HCEC 1CT (cell line): ENCODE measurements at regions not wholly inside any gene's neighbourhood (a gene's known extent, or its start where the extent isn't known, plus 50 kb on each side); places are given as distances from the start of the nearest gene placed in this dataset.

ENCODE experiments used
- DNase-seq: peaks from one replicate; pipeline ENCODE4 v3.0.0-alpha.2; 2017

DNA sequence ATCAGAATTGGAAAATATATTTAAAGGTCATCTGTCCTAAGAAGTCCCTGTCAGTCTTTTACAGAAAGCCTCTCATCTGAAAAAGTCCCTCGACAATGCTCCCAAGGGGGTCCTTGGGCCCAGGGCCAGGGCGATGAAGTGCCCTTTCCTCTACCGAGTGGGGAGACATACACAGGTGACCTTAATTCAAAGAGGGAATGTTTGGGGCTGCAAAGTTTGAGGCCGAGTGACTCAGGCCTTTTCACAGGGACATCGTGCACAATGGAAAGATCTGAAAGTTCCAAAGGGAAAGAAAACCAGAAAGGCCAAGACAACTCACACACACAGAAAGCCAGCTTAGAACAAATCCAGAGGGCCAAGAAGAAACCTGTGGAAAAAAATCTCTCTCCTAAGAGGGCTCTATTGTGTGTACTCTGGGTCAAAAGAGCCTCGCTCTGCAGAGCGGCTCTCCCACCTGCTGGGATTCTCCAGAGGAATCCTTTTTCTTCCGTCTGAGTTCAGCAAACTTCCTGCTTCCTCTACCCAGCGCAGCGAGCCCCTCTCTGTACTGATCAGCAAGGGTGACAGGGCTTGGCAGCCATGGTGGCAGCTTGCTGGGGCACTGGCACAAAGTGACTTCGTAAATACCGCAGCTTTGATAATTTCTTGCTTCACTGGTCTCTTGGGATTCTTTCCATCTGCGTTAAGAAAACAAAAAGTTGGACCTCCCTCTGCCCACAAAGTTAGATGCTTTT lies 259.1 kb downstream of the OPA1 start:
- DNase-seq, result no peak

DNA sequence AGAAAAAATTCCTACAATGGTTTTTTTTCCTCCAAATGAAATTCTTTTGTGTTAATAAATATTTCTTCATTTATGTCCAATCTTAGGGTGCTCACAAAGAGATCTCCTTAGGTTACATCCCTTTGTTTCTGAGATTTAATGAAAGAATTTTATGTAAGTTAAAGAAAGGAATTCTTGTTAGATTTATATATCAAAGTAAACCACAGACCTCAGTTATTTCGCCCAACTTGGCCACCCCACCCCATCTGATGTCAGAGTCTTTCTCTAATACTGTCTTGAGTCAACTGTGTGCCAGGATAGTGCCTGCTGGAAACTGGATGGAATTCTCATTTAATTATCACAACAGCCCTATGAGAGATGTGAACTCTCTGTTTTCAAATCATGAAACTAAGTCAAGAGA lies 259.9 kb downstream of the OPA1 start:
- no peak for DNase-seq

DNA sequence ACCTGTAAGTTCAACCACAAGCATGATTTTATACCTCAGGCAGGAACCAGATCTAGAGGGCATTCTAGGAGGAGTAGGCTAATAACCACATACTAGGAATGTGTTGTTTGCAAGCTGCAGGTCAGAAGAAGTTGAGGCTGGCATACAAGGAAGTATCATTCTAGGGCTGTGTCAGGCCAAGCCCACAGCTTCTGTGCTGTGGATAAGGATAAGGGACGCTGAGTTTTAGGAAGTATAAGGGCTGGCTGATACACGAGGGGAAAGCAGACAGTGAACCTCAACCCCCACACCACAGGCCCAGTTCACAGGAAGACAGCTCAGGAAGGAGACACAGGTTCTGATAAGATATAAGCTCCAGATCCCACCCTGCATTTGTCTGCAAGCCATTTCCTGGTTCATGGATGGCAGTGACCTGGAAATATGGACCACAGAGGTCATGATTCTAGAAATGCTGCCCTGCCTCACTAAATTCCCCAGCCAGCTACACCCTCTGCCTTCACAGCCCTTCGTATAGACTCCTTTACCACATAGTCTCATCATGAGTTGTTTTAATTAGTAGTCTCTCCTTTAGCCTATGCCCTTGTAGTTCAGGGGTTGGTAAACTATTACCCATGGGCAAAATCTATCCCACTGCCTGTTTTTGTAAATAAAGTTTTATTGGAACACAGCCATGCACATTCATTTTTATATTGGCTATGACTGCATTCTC lies 260.7 kb downstream of the OPA1 start:
- no peak for DNase-seq

DNA sequence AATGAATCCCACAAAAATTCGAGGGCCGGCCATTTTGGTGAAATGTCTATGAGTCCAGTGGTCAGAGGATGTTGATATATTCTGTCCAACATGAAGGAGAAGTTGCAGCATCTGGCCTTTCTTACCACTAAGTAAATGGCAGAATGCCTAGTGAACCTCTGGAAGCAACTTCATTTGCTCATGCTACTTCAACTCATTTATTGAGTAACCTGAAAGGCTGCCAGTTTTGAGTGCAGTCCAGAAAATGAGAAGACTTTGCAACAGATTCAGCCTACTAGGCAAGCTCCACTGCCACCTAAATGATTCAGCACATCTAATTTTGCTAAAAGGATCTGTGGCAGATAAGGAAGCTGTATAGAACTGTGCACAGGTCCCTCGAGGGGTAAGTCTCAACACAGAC lies 265.0 kb downstream of the OPA1 start:
- DNase-seq, result peak; percentile 70

DNA sequence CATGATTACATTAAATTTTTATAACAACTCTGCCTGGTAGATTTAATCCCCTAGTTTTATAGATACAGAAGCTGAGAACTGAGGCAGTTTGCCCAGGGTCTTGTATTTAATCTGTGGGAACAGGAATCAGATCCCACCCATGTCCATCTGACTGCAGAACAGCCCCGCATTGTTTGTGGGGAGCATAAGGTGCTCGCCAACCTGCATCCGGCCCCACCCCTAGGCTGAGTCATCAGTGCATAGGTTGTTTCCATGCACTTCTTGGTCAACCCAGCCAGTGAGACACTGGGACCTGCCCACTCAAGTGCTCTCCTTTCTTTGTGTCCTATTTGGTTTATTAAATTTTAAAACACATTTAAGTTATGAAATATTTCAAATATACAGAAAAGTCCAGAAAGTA lies 266.2 kb downstream of the OPA1 start:
- DNase-seq, result no peak

DNA sequence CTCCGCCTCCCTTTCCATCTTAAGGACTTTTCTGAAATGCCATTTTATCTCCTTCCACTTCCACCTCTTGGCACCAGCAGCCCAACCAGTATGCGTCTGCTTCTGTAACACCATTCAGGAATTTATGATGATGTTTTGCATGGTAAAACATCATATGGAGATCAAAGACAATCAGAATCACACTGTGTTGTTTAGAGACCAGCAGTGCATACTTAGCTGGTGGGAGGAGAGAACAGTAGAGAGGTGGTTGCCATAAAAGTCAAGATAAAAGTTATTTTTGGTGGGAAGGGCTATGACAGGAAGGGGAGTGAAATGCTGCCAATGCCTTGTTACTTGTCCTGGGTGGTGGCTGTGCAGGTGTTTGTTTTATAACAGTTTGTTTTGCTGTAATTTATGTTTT lies 268.0 kb downstream of the OPA1 start:
- DNase-seq, result no peak

DNA sequence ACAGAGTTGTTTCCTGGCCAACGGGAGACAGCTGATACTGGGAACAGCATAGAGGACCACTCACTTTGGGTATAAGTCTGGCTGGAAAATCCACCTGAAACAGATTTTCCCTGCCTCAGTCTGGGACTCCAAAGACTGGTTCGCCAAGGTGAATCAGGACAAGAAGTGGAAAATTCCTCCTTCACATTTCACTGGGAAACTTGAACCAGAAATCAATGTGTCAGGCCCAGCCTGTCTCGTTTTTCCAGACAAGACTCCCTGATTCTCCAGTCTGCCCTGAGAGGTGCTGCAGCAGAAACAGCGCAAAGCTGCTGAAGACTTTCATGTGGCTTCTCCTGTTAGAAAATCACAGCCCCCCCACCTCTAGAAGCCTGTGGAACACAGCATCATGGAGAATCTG lies 269.8 kb downstream of the OPA1 start:
- no peak for DNase-seq

DNA sequence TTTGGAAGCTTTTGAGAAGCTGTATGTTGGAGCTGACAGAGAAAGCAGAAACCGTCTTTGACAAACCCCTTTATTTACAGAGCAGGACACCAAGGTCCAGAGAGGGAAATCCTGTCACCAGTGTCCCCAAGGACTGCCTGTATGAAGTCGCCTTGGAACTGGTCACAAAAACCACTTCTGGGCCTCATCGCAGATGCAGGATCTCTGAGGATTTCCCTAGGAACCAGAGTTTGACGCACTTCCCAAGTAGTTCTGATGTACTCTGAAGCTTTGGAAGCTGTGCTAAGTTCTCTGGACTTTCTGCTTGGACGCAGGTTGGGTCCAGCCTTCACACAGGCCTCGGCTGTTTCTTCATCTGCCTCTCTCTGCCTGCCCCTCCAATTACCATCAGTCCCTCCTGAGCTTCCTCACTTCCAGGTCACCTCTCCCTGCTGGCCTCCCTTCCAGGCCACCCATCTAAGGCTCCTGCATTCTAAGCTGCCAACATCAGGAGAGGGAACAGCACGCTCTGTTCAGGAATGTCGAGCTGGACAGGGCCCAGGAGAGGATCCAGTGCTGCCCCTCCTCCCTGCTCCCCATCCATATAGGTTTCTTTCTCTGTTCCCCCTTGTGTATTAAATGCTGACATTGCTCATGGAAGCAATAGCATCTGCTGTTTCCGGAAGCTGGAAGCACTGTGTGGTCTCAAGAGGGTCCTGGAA lies 270.8 kb downstream of the OPA1 start:
- no peak for DNase-seq

DNA sequence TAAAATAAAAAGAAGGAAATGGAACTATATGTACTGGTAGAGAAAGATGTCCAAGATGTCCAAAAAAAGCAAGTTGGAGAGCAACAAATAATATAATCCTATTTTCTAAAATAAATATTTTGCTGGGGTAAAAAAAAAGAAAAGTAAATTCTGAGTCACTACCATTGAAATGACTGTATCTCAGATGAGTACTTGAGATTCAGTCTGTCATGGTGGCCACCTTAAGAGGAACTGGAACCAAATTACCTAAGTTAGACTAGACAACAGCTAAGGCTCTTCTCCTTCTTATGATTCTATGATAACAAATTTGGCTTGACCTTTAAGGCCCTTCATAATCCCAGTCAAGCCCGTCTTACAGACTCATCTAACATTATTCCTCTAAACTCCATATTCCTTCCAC lies 270.6 kb upstream of the HES1 start:
- DNase-seq, result no peak

DNA sequence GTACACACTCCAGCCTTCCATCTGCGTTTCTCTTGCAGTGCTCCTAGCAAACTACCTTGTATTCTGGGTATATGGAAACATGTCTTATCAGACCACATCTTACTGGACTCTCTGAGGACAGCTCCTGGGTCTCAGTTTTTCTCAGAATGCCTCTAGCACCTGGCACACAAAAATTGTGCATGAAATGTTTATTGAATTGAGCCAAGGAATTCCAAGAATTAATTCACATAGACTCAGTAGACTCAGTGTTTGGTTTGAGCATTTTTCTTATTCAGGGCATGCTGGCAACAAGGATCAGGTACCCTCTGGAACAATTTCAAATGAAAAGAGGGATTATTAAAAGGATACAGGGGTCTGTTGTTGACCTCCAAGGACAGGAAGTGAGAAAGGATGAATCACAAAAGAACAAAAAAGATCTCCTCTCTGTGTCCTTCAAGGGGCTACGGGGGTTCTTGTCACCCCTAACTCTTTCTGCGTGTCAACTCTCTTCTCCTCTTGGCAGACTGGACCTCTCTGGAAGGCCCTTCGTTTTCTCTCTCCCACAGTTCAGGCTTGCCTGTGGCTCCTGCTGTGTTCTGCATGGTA lies 270.0 kb upstream of the HES1 start:
- no peak for DNase-seq

DNA sequence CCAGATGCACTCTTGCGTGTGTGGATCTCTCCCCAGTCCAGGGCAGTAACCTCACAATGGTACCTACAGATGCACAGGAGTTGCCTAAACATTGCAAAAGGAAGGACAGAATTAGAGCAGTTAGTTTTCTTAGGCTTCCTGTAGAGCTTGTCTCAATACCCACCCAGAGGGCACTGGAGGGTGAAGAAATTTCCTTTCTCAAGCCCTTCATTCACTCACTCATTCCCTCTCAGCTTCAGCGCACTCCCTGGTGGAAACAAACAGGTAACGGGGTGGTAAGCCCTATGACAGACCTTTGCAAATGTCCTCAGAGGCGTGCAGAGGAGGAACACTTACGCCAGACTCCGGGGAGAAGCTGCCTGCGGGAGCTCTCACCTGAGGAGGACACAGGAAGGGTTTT lies 267.4 kb upstream of the HES1 start:
- DNase-seq, result no peak

DNA sequence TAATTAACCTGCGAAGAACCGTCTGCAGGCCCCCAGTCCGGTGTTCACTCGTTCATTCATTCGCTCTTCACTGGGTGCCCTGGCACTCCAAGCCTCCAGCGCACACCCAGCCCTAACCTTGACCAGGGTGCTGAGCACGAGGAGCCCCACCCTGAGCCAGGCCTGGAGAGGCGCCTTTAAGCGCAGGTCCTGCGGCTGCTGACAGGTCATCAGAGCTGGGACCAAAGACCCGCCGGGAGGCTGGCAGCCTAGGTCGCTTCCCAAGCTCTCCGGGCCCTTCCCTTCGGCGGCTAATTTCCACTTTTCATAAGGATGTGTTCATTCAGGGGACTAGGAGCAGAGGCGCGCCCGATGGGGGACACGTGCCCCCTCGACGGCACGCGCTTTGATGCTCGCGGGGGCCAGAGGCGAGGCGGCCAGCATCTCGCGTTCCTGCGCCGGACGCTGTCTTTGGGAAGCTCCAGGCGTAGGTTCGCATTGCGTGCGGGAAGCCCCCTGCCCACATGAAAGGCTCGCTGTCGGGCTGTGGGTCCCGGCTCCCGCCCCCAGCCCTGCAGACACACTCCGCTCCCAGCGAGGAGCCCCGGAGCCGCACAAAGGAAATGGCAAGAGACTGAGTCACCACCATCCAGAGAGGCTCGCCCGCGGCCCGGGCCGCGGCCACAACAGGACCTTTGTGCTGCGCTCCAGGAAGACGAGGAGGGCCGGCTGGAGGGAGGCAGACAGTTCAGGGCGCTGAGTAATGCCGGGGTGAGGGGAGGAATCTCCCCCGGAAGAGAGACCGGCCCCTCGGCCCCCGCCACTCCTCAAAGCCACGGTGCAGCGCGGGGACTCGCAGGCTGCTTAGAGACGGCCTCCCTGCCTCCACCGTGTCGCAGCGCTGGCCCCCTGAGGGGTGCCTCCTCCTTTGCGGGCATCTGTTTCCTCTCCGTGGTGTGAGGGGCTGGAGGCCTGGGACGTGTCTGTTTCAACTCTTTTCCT lies 266.4 kb upstream of the HES1 start:
- DNase-seq, result peak; percentile 95

DNA sequence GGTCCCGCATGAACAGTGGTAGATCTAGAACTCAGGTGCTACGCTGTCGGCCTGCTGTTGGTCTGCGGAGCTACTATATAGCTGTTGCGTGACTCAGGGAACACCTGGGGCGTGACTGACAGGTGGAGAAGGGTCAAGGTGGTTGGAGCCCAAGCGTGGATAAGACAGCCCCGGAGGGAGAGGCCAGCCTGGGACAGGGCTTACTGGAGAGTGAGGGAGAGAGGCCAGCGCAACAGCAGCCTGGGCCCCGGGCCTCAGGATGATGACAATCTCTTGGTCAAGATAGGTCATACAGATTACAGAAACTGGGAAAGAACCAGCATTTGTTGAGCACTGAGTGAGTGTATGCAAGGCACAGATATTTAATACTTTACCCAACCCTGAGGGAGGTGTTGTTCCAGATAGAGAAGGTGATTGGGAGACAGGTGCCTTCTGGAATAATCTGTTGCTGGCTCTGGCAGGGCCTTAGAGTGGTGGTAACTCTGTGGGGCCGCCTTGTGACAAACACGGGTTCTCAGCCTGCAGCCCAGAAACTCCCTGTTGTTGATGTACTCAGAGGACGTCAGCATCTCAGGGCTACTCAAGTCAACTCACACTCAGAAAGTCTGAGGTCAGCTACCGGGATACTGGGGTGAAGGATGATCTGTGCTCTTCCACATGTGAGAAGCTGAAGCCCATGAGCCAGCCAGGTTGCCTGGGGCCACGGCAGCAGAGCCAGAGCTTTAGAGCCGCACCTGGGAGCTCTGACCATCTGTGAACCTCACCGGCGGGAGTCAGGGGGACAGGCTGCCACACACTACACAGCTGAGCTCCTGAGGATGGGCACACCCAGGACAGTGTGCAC lies 265.4 kb upstream of the HES1 start:
- DNase-seq, result no peak

DNA sequence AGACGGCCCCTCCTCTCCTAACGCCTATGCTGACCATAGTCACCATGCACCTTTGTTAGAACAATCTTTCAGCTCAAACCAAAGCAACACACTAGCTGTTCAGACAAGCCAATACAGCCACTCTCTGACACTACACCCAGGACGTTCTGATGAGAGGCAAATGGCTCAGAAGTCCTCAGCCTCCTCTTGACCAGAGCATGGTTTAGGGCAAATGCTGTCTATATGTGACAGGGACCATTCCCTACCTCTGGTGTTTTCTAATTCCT lies 264.8 kb upstream of the HES1 start:
- DNase-seq, result no peak

DNA sequence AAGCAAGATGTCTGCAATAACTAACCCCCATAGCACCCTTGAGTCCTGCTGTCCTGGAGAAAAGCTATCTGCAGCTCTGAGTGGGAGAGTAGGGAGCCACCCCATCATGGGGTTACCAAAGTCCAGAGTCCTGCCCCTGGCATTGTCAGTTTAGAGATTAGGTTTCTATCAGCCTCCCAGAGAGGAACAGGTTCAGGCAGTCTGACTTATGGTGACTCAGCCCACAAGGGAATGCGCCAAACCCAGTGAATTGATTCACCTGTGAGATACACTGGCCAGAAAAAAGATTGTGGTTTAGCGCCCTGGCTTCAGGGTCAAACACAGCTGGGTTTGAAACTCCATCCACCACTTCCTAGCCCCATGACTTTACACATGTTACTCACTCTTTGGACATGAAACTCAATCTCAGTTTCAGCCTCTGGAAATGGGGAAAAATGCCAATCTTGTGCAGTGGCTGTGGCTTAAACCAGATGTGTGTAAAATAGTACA lies 263.6 kb upstream of the HES1 start:
- peak; percentile 97 for DNase-seq

DNA sequence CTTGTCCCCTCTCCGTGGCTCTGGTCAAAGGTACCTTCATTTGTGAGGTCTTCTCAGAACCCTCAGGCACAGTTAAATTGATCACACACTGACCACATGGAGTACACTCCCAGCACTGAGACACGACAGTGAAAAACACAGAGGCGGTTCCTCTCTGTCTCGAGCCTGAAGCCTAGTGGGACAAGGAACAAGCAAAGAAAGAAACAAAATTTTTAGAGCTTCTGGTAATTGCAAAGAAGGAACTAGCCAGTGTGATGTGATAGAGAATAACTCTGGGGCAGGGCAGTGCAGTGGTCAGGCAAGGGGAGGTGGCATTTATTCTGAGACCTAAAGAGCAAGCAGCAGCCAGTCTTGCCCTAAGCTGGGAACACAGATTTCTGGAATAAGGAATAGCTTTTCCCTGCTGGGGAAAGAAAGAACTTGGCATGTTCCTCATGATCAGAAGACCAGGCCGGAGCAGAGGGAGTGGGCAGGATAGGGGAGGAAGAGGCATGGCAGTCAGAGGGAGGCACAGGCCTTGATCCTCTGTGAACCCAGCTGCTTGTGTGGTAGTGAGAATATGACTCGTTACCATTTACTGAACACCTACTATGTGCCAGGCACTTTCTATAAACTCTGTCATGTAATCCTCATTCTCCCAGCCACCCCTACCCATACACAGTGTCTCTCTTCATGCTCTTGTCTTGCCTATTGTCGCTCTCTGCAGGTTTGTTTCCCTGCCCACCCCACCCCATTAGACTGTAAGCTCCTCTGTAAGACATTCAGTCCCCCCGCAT lies 262.3 kb upstream of the HES1 start:
- no peak for DNase-seq

DNA sequence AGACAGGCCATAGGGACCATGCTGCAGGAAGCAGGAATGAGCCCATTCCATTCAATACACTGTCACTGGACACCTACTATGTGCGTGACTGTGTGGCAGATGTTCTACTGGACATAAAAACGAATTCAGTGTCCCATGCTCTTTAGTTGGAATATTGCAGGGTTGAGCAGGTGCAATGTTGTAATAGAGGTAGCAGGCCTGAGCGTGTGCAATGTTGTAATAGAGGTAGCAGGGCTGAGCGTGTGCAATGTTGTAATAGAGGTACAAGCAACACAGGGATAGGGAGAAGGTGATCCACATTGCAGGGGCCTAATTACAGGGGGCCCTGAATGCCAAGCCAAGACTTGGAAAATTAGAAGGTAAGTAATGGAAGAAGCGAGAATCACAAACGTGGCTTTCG lies 261.4 kb upstream of the HES1 start:
- no peak for DNase-seq

DNA sequence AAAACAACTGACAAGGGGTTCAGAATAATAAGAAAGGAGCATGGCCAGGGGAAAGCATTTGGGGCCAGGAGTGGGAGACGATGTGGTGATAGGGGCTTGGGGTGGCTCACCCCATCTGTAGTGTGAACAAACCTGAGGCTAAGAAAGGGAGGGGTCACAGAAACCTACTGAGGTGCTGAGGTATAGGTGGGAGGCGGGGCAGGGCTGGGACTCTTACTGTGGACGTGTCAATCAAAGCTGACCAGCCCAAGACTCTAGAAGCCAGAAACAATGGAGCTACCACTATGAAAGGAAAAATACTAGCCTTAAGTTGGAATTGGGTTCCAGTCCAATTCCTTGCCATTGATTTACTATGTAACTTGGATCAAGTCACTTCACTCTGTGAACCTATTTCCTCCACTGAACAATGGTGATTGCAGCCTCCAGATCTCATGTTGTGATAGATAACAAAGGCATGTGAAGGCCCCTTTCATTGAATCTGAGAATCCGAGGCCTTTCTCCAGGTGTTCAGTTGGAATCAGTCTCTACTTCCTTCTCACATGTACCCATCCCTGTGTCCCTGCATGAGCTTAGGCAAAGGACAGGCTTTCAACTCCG lies 260.9 kb upstream of the HES1 start:
- no peak for DNase-seq

DNA sequence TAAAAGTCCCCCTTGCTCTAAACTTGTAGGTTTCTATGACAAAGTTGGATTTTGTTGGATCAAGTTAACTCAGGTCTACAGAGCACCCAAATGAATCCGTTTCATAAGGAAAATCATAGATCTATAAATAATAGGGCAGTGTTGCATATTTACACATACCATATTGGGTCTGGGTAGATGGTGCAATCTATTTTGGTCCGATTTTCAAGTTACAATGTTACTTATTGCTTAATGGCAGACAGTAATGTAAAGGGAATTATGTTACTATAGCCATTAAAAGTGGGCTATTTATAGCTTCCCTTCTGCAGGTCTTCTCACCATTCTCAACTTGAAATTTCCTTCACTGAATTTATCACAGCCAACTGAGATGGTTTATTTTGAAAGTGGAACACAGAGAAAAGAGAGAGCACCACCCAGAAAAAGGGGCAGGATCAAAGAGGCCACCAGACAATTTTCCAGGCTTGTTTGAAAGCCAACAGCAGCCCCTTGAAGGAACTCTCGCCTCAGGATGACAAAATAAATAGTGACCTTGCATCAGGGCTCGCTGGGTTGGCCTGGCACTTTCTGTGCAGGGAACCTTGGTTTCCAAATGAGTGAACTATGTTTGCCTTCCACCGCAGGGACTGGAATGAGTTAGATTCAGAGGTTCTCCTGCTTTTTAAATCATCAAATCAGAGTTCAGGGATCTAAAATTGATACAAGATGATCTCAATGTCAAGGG lies 260.2 kb upstream of the HES1 start:
- DNase-seq, result no peak
